HG02852 (cell line): ENCODE measurements at regions not wholly inside any gene's neighbourhood (a gene's known extent, or its start where the extent isn't known, plus 50 kb on each side); places are given as distances from the start of the nearest gene placed in this dataset.

Experiments used
- ATAC-seq: cut with Tn5 transposase; IDR thresholded peaks from one replicate; pipeline ENCODE4 v1.9.1; 2021; ENCODE audit warnings: mild to moderate bottlenecking, moderate library complexity; ENCODE audit not compliant: unreplicated experiment

DNA sequence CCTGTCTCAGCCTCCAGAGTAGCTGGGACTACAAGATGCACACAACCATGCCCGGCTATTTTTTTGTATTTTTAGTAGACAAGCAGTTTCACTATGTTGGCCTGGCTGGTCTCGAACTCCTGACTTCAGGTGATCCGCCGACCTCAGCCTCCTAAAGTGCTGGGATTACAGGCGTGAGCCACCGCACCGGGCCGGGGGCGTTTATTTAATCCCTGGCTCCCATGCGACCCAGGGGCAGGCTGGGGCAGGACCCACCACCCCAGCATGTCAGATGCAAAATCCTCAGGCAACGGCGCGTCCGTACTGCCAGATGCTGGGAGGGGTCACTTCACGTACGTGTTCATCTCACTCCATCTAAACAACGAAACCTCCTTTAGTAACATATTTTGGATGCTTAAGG is 518.7 kb upstream of the NOX3 start:
- no peak for ATAC-seq

DNA sequence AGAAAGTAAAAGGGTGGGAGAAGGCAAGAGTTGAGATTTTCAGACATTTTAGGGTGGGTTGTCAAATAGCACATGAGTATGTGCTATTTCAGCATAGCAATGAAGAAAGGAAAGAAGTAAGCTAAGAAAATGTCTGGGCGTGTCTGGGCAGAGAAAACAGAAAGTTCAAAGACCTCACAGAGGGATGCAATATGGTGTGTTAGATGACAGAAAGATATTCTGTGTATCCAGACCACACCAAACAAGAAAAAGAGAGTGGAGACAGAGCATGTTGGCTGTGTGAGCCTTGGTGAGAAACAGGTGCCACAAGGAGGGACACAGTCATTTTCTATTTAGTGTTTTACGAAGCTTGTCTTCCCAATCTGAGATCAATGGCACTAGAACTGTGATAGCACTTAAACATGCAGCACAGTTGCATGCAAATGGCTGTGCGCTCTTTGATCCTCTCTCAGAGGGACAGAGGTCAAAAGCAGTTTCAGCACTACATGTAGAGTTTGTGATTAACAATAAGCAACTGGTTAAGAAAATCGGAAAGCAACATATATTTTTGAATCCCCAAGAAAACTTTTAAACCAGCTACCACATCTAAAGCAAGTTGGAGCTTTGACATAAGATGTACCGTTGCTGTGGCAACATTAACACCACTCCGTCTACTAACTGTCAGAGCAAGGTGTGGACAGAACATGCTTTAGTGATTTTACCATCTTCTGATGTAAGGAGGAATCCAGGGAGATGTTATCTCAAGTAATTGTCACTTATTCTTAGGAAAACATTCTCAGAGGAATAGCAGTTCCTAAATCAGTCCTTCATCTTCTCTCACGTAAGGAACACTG is 515.5 kb upstream of the NOX3 start:
- no peak for ATAC-seq

DNA sequence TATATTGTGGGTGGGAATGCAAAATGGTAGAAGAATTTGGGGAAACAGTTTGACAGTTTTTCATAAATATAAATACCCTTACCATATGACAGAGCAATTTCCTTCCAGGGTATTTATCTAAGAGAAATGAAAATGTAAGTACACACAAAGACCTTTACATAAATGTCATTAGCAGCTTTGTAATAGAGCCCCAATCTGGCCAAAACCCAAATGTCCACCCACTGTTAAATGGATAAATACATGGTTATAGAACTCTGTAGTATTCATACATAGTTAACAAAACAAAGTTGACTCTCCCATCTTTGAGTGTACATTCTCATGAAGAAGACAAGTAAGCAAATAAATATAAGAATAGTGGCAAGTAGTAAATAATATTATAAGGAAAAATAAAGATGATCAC is 514.8 kb upstream of the NOX3 start:
- no peak for ATAC-seq

GRCh38 chr6:155968921-155969320 is 513.3 kb upstream of the NOX3 start:
- no peak for ATAC-seq

- no peak for ATAC-seq
Measured at GRCh38 chr6:155967322-155967721, 511.7 kb upstream of the NOX3 start.

DNA sequence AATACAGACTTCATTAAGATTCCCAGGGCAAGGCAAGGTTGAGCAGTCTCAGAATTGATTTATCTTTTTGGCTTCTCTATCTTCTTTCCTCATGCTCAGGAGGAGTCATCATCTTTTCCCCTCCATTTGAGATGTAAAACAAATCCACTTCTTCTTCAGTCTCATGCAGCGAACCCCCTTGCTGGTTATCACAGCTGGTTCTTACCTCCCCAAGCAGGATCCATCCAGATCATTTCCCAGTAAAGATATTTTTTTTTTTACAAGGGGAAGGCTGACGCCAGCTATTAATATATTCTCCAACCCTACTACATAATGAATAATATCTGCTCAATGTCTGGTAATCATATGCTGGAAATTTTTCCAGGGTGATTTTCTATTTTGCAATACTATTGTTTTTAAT is 508.9 kb upstream of the NOX3 start:
- no peak for ATAC-seq

DNA sequence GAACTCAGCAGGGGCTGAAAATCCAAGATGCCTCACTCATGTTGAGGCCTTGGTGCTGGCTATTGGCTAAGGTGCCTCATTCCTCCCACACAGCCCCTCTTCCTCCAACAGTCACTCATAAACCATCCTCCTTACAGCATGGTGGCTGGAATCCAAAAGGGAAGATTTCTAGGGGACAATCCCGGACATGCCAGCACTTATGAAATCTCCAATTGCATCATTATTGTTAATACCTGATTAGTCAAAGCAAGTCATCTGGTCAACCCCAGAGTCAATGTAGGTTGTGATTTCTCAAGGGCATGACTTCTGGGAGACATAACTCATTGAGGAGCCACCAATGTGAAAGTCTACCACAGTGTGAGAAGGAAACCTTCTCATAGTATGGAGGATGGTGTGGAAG is 506.6 kb upstream of the NOX3 start:
- no peak for ATAC-seq

DNA sequence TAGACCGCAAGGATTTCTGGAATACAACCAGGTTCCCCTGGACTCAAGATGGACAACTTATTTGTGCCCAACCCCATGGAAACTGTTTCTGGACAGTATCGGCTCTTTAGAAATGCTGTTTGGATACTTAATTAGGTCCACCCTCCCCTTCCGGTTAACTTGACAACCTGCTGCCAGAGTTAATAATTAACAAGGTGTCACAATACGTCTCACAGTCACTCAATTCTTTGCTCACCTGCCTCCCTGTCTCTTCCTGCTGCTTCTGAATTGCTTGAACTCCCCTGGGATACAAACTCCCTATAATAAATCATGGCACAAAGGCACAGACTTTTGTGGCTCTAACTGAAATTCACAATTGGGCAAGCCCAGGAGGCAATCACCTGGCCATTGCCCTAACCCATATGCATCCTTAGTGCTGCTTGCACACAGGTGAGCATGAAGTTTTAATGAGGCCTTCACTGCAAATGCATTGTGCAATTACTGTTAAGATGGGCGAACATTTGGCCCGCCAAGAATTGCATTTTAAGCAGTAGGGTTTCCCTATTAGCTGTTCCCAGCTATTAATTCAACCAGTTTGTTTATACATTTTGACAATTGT is 504.4 kb upstream of the NOX3 start:
- no peak for ATAC-seq

GRCh38 chr6:155958550-155958949 is 502.9 kb upstream of the NOX3 start:
- no peak for ATAC-seq

- no peak for ATAC-seq
Measured at GRCh38 chr6:155955038-155955437, 499.4 kb upstream of the NOX3 start.

- ATAC-seq, result no peak
Measured at GRCh38 chr6:155954149-155954548, 498.5 kb upstream of the NOX3 start.

GRCh38 chr6:155949256-155949655 is 493.6 kb upstream of the NOX3 start:
- ATAC-seq, result no peak

DNA sequence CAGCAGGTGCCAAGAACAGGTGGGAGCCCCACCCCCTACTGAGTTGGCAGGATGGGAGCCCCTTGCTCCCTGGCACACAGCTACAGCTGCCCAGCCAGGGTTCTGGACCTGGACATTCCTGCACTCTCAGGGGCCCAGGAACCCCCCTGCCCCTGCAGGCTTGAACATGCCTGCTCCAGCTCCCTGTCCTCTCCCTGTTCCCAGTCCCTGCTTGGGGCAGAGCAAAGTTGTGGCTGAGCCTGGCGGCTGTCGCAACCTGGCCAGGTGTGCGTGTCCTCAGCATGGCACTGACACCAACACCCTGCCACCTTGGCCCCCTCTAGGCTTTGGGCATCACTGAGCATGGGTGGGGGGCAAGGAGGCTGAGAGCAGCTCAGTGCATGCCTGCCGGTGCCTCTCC is 491.2 kb upstream of the NOX3 start:
- no peak for ATAC-seq

GRCh38 chr6:155943635-155944034 is 488.0 kb upstream of the NOX3 start:
- ATAC-seq, result no peak

DNA sequence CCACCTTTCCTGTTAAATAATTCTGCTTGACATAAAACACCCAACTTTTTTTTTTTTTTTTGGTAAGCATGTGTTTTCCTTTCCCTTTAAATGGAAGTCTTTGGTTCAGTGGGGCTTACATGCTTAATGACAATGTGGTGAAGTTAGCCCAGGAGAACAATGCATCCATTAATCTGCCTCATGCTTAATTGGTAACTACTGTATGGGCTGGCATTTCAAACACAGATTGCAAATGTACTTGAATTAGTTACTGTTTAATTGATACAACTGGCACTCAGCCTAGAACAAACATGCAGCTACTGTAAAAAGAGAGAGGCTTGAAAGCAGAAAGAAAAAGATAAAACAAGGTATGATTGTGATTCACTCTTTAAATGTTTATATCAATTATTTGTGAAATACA is 483.6 kb upstream of the NOX3 start:
- ATAC-seq, result no peak

DNA sequence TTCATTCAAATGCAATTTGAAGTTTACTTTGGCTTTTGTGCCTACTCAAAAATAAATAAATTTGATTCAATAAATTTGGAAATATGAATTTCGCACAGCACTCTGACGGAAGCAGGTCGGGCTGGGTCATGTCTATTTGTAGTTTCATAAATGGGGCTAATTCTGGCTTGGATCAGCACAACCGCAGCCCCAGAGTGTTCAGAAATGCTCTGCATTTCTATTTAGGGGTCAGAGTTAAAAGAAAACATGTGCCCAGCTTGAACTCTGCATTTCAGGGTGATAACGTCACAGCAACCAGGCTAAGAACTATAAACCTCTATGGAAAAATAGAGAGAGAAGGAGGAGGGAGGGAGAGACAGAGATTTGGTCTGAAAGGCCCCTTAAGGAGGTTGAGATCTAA is 480.9 kb upstream of the NOX3 start:
- no peak for ATAC-seq

DNA sequence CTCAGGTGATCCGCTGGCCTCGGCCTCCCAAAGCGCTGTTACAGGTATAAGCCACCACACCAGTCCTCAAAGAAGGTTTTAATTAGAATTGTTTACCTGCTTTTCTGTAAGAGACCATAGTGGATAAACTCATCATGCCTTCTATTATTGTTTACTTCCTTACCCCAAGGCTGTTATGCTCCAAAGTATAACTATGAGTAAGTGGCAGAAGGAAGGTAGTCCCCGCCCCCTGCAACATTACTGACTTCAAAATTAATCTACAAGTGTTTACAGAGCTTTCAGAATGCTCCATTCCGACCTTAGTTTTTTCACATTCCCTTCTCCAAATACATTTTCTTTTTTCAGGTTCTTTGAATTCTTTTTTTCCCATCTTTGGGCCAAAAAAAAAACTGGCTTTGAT is 480.5 kb upstream of the NOX3 start:
- no peak for ATAC-seq

- no peak for ATAC-seq
Measured at GRCh38 chr6:155916846-155917624, 461.4 kb upstream of the NOX3 start.

DNA sequence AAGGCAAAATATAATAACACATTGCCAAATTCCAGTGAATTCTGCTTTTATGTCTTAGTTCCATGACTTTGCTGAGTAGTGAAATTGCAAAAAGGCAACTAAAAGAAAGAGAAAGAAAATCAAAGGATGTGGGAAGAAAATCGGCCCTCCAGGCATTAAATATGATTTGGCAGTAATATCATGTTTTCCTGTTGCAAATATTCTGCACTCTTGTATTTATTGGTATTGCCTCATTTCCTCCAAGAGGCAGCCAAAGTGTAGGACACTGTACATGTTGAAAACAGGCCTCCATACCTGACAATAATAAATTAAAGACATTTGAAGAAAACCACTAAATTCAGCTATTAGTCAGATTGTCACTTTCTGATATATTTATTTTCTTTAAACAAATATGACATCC is 460.0 kb upstream of the NOX3 start:
- ATAC-seq, result no peak

GRCh38 chr6:155913816-155914215 is 458.2 kb upstream of the NOX3 start:
- ATAC-seq, result no peak

DNA sequence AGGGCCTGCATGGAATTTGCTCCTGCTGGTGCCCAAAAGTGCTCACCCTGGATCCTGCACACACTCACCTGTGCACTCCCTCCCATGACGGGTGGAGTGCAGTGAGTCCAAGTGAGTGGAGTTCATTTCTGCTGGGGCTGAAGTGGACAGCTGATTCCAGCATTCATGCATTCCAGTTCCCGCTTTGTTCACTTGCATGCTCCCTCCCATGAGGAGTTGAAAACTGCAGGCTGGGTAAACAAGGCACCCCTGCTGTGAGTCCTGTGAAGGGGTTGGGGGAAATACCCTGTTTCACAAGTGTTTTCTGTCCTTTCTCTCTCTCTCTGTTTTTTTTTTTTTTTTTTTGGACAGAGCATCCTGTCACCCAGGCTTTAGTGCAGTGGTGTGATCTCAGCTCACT is 454.1 kb upstream of the NOX3 start:
- no peak for ATAC-seq

DNA sequence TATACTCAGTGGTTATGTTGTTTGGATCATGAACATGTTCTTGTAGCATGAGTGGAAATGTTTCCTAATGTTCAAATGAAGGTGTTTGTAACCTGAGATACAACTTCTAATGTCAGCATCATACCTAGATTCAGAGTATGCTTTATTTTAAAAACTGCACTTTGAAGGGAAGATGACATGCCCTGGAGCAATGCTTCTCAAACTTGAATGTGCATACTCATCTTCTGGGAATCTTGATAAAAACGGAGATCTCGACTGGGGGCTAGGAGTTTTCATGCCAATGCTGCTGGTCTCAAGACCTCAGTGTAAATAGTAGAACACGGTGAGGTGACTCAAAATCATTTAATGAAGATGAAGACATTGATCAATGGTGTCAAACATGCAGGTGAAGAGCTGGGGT is 440.0 kb upstream of the NOX3 start:
- no peak for ATAC-seq
